ENCODE measurements at regions not wholly inside any gene's neighbourhood (a gene's known extent, or its start where the extent isn't known, plus 50 kb on each side); places are given as distances from the start of the nearest gene placed in this dataset.
"Not testable (repeated sequence)": the region's sequence is repeated elsewhere in the genome, so short reads cannot be mapped to it uniquely, and the experiment has no call there.

GRCh38 chr2:240191001-240191400 lies 50.5 kb upstream of the OTOS start:
- no peak for DNase-seq (ENCODE audit: low read depth)

- no peak for DNase-seq (ENCODE audit: low read depth)
These were observed 52.2 kb upstream of the OTOS start for GRCh38 chr2:240192661-240193060.

GRCh38 chr2:240194341-240194762 lies 53.9 kb upstream of the OTOS start:
- not testable (repeated sequence) for DNase-seq (ENCODE audit: low read depth)

GRCh38 chr2:240195316-240195861 lies 54.9 kb upstream of the OTOS start:
- DNase-seq (ENCODE audit: low read depth) = no peak

- DNase-seq (ENCODE audit: low read depth) = no peak
These were observed 56.4 kb upstream of the OTOS start for GRCh38 chr2:240196716-240197461.

- DNase-seq (ENCODE audit: low read depth) = no peak
These were observed 57.1 kb upstream of the OTOS start for GRCh38 chr2:240197462-240198139.

GRCh38 chr2:240198226-240198625 lies 57.8 kb upstream of the OTOS start:
- DNase-seq (ENCODE audit: low read depth) = no peak

- DNase-seq (ENCODE audit: low read depth) = no peak
These were observed 58.8 kb upstream of the OTOS start for GRCh38 chr2:240199133-240199870.

- DNase-seq (ENCODE audit: low read depth) = no peak
These were observed 60.0 kb upstream of the OTOS start for GRCh38 chr2:240200230-240201051.

GRCh38 chr2:240201866-240202265 lies 61.4 kb upstream of the OTOS start:
- DNase-seq (ENCODE audit: low read depth) = no peak

- no peak for DNase-seq (ENCODE audit: low read depth)
These were observed 62.1 kb upstream of the OTOS start for GRCh38 chr2:240202586-240202985.

GRCh38 chr2:240203031-240203787 lies 62.8 kb upstream of the OTOS start:
- no peak for DNase-seq (ENCODE audit: low read depth)

GRCh38 chr2:240203788-240204270 lies 63.4 kb upstream of the OTOS start:
- DNase-seq (ENCODE audit: low read depth) = no peak

GRCh38 chr2:240204431-240205276 lies 64.2 kb upstream of the OTOS start:
- no peak for DNase-seq (ENCODE audit: low read depth)

- no peak for DNase-seq (ENCODE audit: low read depth)
These were observed 64.9 kb upstream of the OTOS start for GRCh38 chr2:240205348-240205747.

GRCh38 chr2:240205772-240206171 lies 65.3 kb upstream of the OTOS start:
- no peak for DNase-seq (ENCODE audit: low read depth)

- DNase-seq (ENCODE audit: low read depth) = no peak
These were observed 66.2 kb upstream of the OTOS start for GRCh38 chr2:240206630-240207029.

GRCh38 chr2:240207661-240208060 lies 67.2 kb upstream of the OTOS start:
- DNase-seq (ENCODE audit: low read depth) = no peak

GRCh38 chr2:240208096-240208495 lies 67.6 kb upstream of the OTOS start:
- no peak for DNase-seq (ENCODE audit: low read depth)
